Pancreas (tissue), 10 donors: ENCODE measurements at regions not wholly inside any gene's neighbourhood (a gene's known extent, or its start where the extent isn't known, plus 50 kb on each side); places are given as distances from the start of the nearest gene placed in this dataset.

Experiments used
- ATAC-seq, 4 donors: fragments of 200-7000 bp; cut with Tn5 transposase; one replicate each; pipeline versions ENCODE4 v1.8.0 to v1.9.1; 2020; ENCODE audit warnings: mild to moderate bottlenecking in 4 of 4, moderate library complexity in 4 of 4
- DNase-seq, 6 donors: peaks; one replicate each; pipeline ENCODE4 v3.0.0-alpha.2; 2020
- FAIRE-seq: peaks from 2 replicates; lab custom pipeline; 2012; peaks lifted over from hg19 to GRCh38; lab: Jason Lieb, UNC
- H3K27ac ChIP-seq, 4 donors: fragments of 200-600 bp; sonication (generic); 1 replicate in 3 of 4; 2 replicates in 1 of 4; pipeline versions ENCODE4 v1.5.0 to v1.8.0; 2020
- H3K27me3 ChIP-seq, 4 donors: fragments of 200-600 bp; one replicate each; pipeline ENCODE4 v1.8.0; 2021
- H3K36me3 ChIP-seq, 3 donors: fragments of 200-600 bp; sonication (generic) in 1 of 3; one replicate each; pipeline versions ENCODE4 v1.5.0 to v1.8.0; 2020 to 2021
- H3K4me1 ChIP-seq, 3 donors: fragments of 200-600 bp; one replicate each; pipeline ENCODE4 v1.8.0; 2021
- H3K4me3 ChIP-seq, 4 donors: fragments of 200-600 bp; sonication (generic) in 2 of 4; one replicate each; pipeline versions ENCODE4 v1.5.0 to v1.8.0; 2020 to 2021
- H3K9me3 ChIP-seq, 4 donors: fragments of 200-600 bp; one replicate each; pipeline ENCODE4 v1.8.0; 2021
- WGBS, 2 donors: extraction: QIAGEN DNeasy Blood & Tissue Kit; methylation state at CpG; one replicate each; pipeline ENCODE4 v1.1.7; 2013; 5-methylcytosine and 5-hydroxymethylcytosine counted together
- intact Hi-C, 3 donors: fragments of 100-400 bp; cut with DNase I; formaldehyde crosslinking; loops; one replicate each; pipeline versions ENCODE4 v1.11.1 to v1.14.2; 2022
- TF ChIP-seq, protein P1 (sequence below), 4 donors: fragments of 200-600 bp; sonication (generic) in 3 of 4; IDR thresholded peaks; one replicate each; pipeline versions ENCODE4 v1.5.0 to v1.8.0; 2021; ENCODE audit warnings: antibody characterized with exemption in 4 of 4
- donor health status: healthy with polysubstance abuse.
- donor health status: DM: no; HTN: no; CAD: no; lungs with moderate emphysema.
- donor health status: DM: no; HTN: no; CAD: no.
- donor health status: control.
- donor health status: control.
- donor health status: Bipolar disorder and iron deficiency.
- donor health status: DM: yes; HTN: yes; CAD: no.
- donor health status: DM: no; HTN: no; CAD: no.
- donor health status: DM: no; HTN: no; CAD: no.
- donor health status: DM: yes; HTN: yes; CAD: no.

DNA sequence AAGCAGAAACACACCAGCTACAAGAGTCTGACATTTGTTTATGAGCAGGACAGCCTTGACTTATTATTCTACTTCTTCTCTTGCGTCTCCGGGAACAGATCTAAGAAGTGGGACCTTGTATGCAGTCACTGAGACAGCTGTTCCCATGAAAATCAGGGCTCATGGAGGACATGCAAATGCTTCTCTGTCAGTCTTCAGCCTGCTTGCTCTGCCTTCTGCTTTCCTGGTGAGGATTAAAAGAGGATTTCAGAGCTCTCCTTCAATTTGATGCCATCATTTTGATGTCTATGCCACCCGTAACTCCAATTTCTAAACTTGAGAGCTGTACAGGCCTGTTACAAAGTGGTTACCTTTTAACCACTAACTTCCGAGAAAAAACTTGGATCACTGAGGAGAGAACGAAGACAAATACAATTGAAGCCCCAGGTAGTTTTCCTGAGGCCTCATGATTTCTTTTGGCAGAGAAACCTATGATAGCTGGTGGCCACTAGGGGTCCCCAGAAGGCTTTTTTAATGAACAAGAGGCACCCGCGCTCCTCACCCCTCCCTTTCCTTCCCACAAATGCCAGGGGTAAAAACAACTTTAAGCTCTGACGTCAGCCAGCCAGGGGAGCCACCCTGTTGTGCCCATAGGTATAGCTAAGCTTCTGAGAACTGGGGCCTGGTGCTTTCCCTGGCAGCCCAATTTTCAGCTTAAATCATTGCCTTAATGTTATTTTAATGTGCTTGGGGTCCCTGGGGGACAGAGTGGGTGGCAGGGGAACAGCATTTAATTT, 97.0 kb downstream of the DDIT4L start:
- TF ChIP-seq, protein P1, sequence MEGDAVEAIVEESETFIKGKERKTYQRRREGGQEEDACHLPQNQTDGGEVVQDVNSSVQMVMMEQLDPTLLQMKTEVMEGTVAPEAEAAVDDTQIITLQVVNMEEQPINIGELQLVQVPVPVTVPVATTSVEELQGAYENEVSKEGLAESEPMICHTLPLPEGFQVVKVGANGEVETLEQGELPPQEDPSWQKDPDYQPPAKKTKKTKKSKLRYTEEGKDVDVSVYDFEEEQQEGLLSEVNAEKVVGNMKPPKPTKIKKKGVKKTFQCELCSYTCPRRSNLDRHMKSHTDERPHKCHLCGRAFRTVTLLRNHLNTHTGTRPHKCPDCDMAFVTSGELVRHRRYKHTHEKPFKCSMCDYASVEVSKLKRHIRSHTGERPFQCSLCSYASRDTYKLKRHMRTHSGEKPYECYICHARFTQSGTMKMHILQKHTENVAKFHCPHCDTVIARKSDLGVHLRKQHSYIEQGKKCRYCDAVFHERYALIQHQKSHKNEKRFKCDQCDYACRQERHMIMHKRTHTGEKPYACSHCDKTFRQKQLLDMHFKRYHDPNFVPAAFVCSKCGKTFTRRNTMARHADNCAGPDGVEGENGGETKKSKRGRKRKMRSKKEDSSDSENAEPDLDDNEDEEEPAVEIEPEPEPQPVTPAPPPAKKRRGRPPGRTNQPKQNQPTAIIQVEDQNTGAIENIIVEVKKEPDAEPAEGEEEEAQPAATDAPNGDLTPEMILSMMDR (IDR thresholded peaks at IDR 0.05): peak; percentile 73 to 86 (median 84)
- ATAC-seq (peak; percentile 94 to 98 (median 96)), FAIRE-seq (peak; percentile 41), DNase-seq (peak; percentile 67 to 82 (median 78))
- Histone ChIP-seq H3K27ac (no peak overlapping the region), H3K27me3 (no peaks in the 10 kb centered on the region), H3K36me3 (no peaks in the 10 kb centered on the region), H3K9me3 (no peaks in the 10 kb centered on the region), H3K4me3 (no peak overlapping the region), H3K4me1 (peaks cover 0 to 7% (median 5%) of the 10 kb centered on the region in 3 donors)
- intact Hi-C loops: no loop called here
- WGBS, 2 donors: 28 to 30% methylated on average over 8 of the region's 8 CpGs

DNA sequence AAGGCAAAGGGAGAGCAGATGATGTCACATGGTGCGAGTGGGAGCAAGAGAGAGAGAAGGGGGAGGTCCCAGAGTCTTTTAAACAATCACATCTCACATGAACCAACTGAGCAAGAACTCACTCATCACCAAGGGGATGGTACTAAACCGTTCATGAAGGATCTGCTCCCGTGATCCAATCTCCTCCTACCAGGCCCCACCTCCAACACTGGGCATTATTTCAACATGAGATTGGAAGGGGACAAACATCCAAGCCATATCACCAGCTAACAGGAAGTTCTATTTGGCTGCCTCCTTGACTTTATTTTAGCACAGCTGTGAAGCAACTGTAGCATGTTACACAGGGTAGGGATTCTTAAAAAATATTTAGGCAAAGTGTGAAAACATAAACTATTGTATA, 102.5 kb downstream of the DDIT4L start:
- DNase-seq (no peak), FAIRE-seq (no peak), ATAC-seq (peak in 1 of 4 donors; percentile 54)
- Histone ChIP-seq H3K4me3 (no peak overlapping the region), H3K9me3 (no peaks in the 10 kb centered on the region), H3K4me1 (no peaks in the 10 kb centered on the region), H3K36me3 (no peaks in the 10 kb centered on the region), H3K27ac (no peak overlapping the region), H3K27me3 (no peaks in the 10 kb centered on the region)
- WGBS, 2 donors: 29 to 40% methylated on average over 3 of the region's 3 CpGs
- intact Hi-C loops: no loop called here
- TF ChIP-seq, protein P1 (IDR thresholded peaks at IDR 0.05): no peak

DNA sequence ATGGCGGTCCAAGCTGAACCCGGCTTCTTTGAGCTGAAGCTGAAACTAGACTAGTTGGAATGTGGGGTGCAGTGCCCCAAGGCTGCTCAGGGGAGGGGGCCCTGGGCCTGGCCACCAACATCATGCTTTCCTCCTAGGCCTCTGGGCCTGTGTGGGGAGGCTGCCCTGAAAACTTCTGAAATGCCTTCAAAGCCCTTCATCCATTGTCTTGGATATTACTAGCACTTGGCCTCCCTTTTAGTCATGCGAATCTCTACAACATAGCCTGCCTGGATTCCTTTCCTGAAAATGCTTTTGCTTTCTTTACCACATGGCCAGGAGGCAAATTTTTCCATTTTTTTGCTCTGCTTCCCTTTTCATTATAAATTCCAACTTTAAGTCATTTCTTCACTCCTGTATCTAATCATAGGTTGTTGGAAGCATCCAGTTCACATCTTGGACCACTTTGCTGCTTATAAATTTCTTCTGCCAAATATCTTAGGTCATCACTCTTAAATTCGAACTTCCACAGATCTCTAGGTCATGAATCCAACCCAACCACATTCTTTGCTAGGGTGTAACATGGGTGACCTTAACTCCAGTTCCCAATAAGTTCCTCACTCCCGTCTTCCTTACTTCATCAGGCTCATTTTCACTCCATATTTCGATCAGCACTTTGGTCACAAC, 103.4 kb downstream of the DDIT4L start:
- H3K36me3 ChIP-seq: no peaks in the 10 kb centered on the region
- 73 to 76% methylated on average over 6 of the region's 6 CpGs for WGBS, 2 donors
- no peaks in the 10 kb centered on the region for H3K4me1 ChIP-seq
- intact Hi-C loops: no loop called here
- TF ChIP-seq, protein P1 (IDR thresholded peaks at IDR 0.05): no peak
- DNase-seq (no peak), FAIRE-seq (no peak), ATAC-seq (peak in 1 of 4 donors; percentile 27)
- H3K9me3 ChIP-seq: no peaks in the 10 kb centered on the region
- H3K4me3 ChIP-seq: no peak overlapping the region
- no peaks in the 10 kb centered on the region for H3K27me3 ChIP-seq
- H3K27ac ChIP-seq: no peak overlapping the region

DNA sequence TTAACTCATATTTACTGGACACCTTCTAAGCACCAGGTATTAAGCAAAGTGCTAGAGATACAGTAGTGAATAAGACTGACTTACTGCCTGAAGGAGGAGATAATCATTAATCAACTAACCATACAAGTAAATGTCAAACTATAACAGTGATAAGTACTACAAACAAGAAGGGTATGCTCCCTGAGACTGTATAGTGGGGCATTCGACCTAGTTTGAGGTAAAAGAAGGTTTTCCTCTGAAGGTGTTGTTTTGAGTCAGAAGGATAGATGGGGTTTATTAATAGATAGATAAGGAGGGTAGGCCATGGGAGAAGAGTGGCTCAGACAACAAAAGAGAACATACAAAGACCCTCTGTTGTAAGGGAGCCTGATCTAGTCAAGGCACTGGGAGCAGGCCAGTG, 105.4 kb downstream of the DDIT4L start:
- DNase-seq (no peak), FAIRE-seq (no peak), ATAC-seq (no peak)
- Histone ChIP-seq H3K36me3 (no peaks in the 10 kb centered on the region), H3K9me3 (no peaks in the 10 kb centered on the region), H3K4me3 (no peak overlapping the region), H3K4me1 (no peaks in the 10 kb centered on the region), H3K27me3 (no peaks in the 10 kb centered on the region), H3K27ac (no peak overlapping the region)
- intact Hi-C loops: no loop called here
- TF ChIP-seq, protein P1 (IDR thresholded peaks at IDR 0.05): no peak
- 7 to 22% methylated on average over 1 of the region's 1 CpG for WGBS, 2 donors

DNA sequence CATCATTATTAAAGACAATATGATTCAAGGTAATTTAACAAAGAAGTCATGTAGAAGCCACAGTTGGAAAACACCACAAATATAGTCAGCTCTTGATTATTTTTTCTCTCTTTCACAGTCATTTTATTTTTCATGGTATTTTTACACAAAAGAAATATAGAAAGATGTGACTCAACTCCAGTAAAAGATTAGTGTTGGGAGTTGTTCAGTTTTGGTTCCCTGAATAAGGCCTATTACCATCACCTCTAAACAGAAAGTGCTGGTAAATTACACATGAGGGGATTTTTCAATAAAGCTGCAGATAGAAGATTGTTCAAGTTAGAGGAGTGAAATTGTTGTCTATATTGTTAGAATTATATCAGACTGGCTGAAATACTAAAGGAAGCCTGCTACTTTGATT, 107.0 kb downstream of the DDIT4L start:
- Histone ChIP-seq H3K4me3 (no peak overlapping the region), H3K27ac (no peak overlapping the region), H3K27me3 (no peaks in the 10 kb centered on the region), H3K4me1 (no peaks in the 10 kb centered on the region), H3K9me3 (no peaks in the 10 kb centered on the region), H3K36me3 (no peaks in the 10 kb centered on the region)
- TF ChIP-seq, protein P1 (IDR thresholded peaks at IDR 0.05): no peak
- intact Hi-C loops: no loop called here
- no peak for FAIRE-seq
- no peak for ATAC-seq
- no peak for DNase-seq
